ENCODE measurements at regions not wholly inside any gene's neighbourhood (a gene's known extent, or its start where the extent isn't known, plus 50 kb on each side); places are given as distances from the start of the nearest gene placed in this dataset.

- peak; percentile 80 for TF ChIP-seq CTCF (IDR thresholded peaks at IDR 0.05; ENCODE audit: low read depth, low read length)
- no peak for TF ChIP-seq EZH2phosphoT487 (IDR thresholded peaks at IDR 0.05; ENCODE audit: low read depth)
Measured at GRCh38 chr2:122451040-122451439, 695.6 kb downstream of the TSN start.

All from OCI-LY3 (cell line).